Ascending aorta (tissue), 2 donors: ENCODE measurements at regions not wholly inside any gene's neighbourhood (a gene's known extent, or its start where the extent isn't known, plus 50 kb on each side); places are given as distances from the start of the nearest gene placed in this dataset.

Experiments used
- DNase-seq, 2 donors: peaks; one replicate each; pipeline ENCODE4 v3.0.0-alpha.2; 2019; ENCODE audit warnings: low spot score in 2 of 2
- H3K27ac ChIP-seq, 2 donors: fragments of 200-600 bp; sonication (generic); one replicate each; pipeline ENCODE4 v1.5.1; 2016 to 2017; ENCODE audit warnings: mild to moderate bottlenecking in 1 of 2
- H3K27me3 ChIP-seq: fragments of 200-600 bp; sonication (generic); one replicate; pipeline ENCODE4 v1.5.1; 2017
- H3K36me3 ChIP-seq, 2 donors: fragments of 200-600 bp; sonication (generic); one replicate each; pipeline ENCODE4 v1.5.1; 2016
- H3K4me1 ChIP-seq, 2 donors: fragments of 200-600 bp; sonication (generic); one replicate each; pipeline ENCODE4 v1.5.1; 2016 to 2017; ENCODE audit warnings: mild to moderate bottlenecking in 1 of 2
- H3K4me3 ChIP-seq, 2 donors: fragments of 200-600 bp; sonication (generic); one replicate each; pipeline ENCODE4 v1.5.1; 2016 to 2017; ENCODE audit warnings: mild to moderate bottlenecking in 1 of 2
- H3K9me3 ChIP-seq, 2 donors: fragments of 200-600 bp; sonication (generic); one replicate each; pipeline ENCODE4 v1.5.1; 2016
- CTCF ChIP-seq, 3 experiments: fragments of 200-600 bp in 2 of 3; fragments of 450-650 bp in 1 of 3; sonication (generic) in 2 of 3; IDR thresholded peaks; one replicate each; pipeline ENCODE4 v1.5.1; 2016 to 2019; ENCODE audit warnings: antibody characterized with exemption in 3 of 3, mild to moderate bottlenecking in 1 of 3, moderate library complexity in 1 of 3
- intact Hi-C: fragments of 100-400 bp; cut with DNase I; formaldehyde crosslinking; loops from one replicate; pipeline ENCODE4 v1.15.1; 2023

- Histone ChIP-seq H3K4me3 (no peak overlapping the region), H3K9me3 (no peaks in the 10 kb centered on the region), H3K27ac (no peak overlapping the region), H3K4me1 (peaks cover 0 to 7% of the 10 kb centered on the region in 2 donors), H3K36me3 (no peaks in the 10 kb centered on the region), H3K27me3 (no peaks in the 10 kb centered on the region)
- intact Hi-C loops = no loop called here
- TF ChIP-seq CTCF (IDR thresholded peaks at IDR 0.05) = no peak
- DNase-seq = no peak
Measured at GRCh38 chr6:113676057-113676456, 181.1 kb upstream of the MARCKS start.

GRCh38 chr6:113676968-113677367 is 180.2 kb upstream of the MARCKS start:
- intact Hi-C loops = no loop called here
- Histone ChIP-seq H3K9me3 (no peaks in the 10 kb centered on the region), H3K36me3 (no peaks in the 10 kb centered on the region), H3K27me3 (no peaks in the 10 kb centered on the region), H3K27ac (no peak overlapping the region), H3K4me3 (no peak overlapping the region), H3K4me1 (no peaks in the 10 kb centered on the region)
- no peak for DNase-seq
- TF ChIP-seq CTCF (IDR thresholded peaks at IDR 0.05) = no peak

- H3K27ac ChIP-seq = no peak overlapping the region
- no peaks in the 10 kb centered on the region for H3K36me3 ChIP-seq
- no peak for TF ChIP-seq CTCF (IDR thresholded peaks at IDR 0.05)
- no peak for DNase-seq
- no peak overlapping the region for H3K4me3 ChIP-seq
- intact Hi-C loops = no loop called here
- no peaks in the 10 kb centered on the region for H3K9me3 ChIP-seq
- H3K27me3 ChIP-seq = no peaks in the 10 kb centered on the region
- H3K4me1 ChIP-seq = no peaks in the 10 kb centered on the region
Measured at GRCh38 chr6:113679051-113679450, 178.1 kb upstream of the MARCKS start.

GRCh38 chr6:113680301-113680700 is 176.8 kb upstream of the MARCKS start:
- H3K9me3 ChIP-seq = no peaks in the 10 kb centered on the region
- intact Hi-C loops = no loop called here
- no peak for DNase-seq
- TF ChIP-seq CTCF (IDR thresholded peaks at IDR 0.05) = no peak
- H3K27ac ChIP-seq = no peak overlapping the region
- no peaks in the 10 kb centered on the region for H3K4me1 ChIP-seq
- no peak overlapping the region for H3K4me3 ChIP-seq
- no peaks in the 10 kb centered on the region for H3K27me3 ChIP-seq
- H3K36me3 ChIP-seq = no peaks in the 10 kb centered on the region

GRCh38 chr6:113683968-113684367 is 173.2 kb upstream of the MARCKS start:
- Histone ChIP-seq H3K27me3 (no peaks in the 10 kb centered on the region), H3K27ac (no peak overlapping the region), H3K9me3 (no peaks in the 10 kb centered on the region), H3K4me1 (no peaks in the 10 kb centered on the region), H3K36me3 (no peaks in the 10 kb centered on the region), H3K4me3 (no peak overlapping the region)
- intact Hi-C loops = no loop called here
- TF ChIP-seq CTCF (IDR thresholded peaks at IDR 0.05) = no peak
- no peak for DNase-seq

- Histone ChIP-seq H3K4me3 (no peak overlapping the region), H3K9me3 (no peaks in the 10 kb centered on the region), H3K27me3 (no peaks in the 10 kb centered on the region), H3K36me3 (no peaks in the 10 kb centered on the region), H3K4me1 (no peaks in the 10 kb centered on the region), H3K27ac (no peak overlapping the region)
- intact Hi-C loops = no loop called here
- TF ChIP-seq CTCF (IDR thresholded peaks at IDR 0.05) = no peak
- DNase-seq = no peak
Measured at GRCh38 chr6:113684382-113684901, 172.7 kb upstream of the MARCKS start.
